ENCODE measurements at regions not wholly inside any gene's neighbourhood (a gene's known extent, or its start where the extent isn't known, plus 50 kb on each side); places are given as distances from the start of the nearest gene placed in this dataset.

GRCh38 chr20:48568520-48568919 is 259.3 kb downstream of the PREX1 start:
- TF ChIP-seq ZNF565 (CRISPR knock-in tag; conservative IDR thresholded peaks at IDR 0.05; ENCODE audit: low read depth) (no peak), CSDC2 (CRISPR knock-in tag; IDR thresholded peaks at IDR 0.05) (no peak), ZC3H10 (CRISPR knock-in tag; IDR thresholded peaks at IDR 0.05) (no peak), ZNF8 (CRISPR knock-in tag; IDR thresholded peaks at IDR 0.05) (no peak), TOX (CRISPR knock-in tag; IDR thresholded peaks at IDR 0.05; ENCODE audit: borderline replicate concordance) (no peak), GLIS3 (CRISPR knock-in tag; IDR thresholded peaks at IDR 0.05) (no peak), OSR1 (CRISPR knock-in tag; IDR thresholded peaks at IDR 0.05) (no peak)
- TF ChIP-seq, protein P1, sequence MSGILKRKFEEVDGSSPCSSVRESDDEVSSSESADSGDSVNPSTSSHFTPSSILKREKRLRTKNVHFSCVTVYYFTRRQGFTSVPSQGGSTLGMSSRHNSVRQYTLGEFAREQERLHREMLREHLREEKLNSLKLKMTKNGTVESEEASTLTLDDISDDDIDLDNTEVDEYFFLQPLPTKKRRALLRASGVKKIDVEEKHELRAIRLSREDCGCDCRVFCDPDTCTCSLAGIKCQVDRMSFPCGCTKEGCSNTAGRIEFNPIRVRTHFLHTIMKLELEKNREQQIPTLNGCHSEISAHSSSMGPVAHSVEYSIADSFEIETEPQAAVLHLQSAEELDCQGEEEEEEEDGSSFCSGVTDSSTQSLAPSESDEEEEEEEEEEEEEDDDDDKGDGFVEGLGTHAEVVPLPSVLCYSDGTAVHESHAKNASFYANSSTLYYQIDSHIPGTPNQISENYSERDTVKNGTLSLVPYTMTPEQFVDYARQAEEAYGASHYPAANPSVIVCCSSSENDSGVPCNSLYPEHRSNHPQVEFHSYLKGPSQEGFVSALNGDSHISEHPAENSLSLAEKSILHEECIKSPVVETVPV (CRISPR knock-in tag; IDR thresholded peaks at IDR 0.05): no peak
- TF ChIP-seq, protein P2, sequence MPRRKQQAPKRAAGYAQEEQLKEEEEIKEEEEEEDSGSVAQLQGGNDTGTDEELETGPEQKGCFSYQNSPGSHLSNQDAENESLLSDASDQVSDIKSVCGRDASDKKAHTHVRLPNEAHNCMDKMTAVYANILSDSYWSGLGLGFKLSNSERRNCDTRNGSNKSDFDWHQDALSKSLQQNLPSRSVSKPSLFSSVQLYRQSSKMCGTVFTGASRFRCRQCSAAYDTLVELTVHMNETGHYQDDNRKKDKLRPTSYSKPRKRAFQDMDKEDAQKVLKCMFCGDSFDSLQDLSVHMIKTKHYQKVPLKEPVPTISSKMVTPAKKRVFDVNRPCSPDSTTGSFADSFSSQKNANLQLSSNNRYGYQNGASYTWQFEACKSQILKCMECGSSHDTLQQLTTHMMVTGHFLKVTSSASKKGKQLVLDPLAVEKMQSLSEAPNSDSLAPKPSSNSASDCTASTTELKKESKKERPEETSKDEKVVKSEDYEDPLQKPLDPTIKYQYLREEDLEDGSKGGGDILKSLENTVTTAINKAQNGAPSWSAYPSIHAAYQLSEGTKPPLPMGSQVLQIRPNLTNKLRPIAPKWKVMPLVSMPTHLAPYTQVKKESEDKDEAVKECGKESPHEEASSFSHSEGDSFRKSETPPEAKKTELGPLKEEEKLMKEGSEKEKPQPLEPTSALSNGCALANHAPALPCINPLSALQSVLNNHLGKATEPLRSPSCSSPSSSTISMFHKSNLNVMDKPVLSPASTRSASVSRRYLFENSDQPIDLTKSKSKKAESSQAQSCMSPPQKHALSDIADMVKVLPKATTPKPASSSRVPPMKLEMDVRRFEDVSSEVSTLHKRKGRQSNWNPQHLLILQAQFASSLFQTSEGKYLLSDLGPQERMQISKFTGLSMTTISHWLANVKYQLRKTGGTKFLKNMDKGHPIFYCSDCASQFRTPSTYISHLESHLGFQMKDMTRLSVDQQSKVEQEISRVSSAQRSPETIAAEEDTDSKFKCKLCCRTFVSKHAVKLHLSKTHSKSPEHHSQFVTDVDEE (CRISPR knock-in tag; IDR thresholded peaks at IDR 0.05): no peak
- ATAC-seq: no peak

DNA sequence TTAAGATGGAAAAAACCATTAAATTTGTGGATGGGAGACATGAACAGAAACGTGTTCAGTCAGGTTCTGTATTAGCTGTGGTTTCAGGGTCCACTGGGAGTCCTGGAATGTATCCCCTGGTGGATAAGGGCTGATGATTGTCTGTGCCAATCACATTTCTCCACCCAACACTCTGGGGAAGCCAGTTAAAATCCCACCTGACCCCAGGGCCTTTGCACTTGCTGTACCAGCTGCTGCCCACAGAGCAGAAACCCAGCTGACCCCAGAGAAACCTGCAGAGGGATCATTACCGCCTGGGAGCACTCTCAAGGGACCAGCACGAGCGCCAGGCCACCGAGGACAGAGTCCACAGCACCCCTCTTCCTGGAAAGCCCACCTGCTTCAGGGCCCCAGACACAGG is 260.7 kb downstream of the PREX1 start:
- ATAC-seq: no peak
- TF ChIP-seq CSDC2 (CRISPR knock-in tag; IDR thresholded peaks at IDR 0.05) (no peak), POU6F1 (CRISPR knock-in tag; IDR thresholded peaks at IDR 0.05; ENCODE audit: borderline replicate concordance, low read depth) (no peak), BACH2 (CRISPR knock-in tag; IDR thresholded peaks at IDR 0.05; ENCODE audit: borderline replicate concordance) (no peak), ARNTL (CRISPR knock-in tag; IDR thresholded peaks at IDR 0.05; ENCODE audit: borderline replicate concordance, low read depth) (no peak), ZFP30 (CRISPR knock-in tag; IDR thresholded peaks at IDR 0.05) (no peak), PPARA (CRISPR knock-in tag; IDR thresholded peaks at IDR 0.05; ENCODE audit: borderline replicate concordance) (no peak), ZFP3 (CRISPR knock-in tag; IDR thresholded peaks at IDR 0.05) (no peak), OSR1 (CRISPR knock-in tag; IDR thresholded peaks at IDR 0.05) (no peak), TCF4 (CRISPR knock-in tag; IDR thresholded peaks at IDR 0.05; ENCODE audit: borderline replicate concordance) (no peak), CREB5 (CRISPR knock-in tag; IDR thresholded peaks at IDR 0.05; ENCODE audit: low read depth) (no peak), ZNF8 (CRISPR knock-in tag; IDR thresholded peaks at IDR 0.05) (no peak), ZC3H10 (CRISPR knock-in tag; IDR thresholded peaks at IDR 0.05) (no peak)
- TF ChIP-seq, protein P1 (CRISPR knock-in tag; IDR thresholded peaks at IDR 0.05): no peak
- TF ChIP-seq, protein P3, sequence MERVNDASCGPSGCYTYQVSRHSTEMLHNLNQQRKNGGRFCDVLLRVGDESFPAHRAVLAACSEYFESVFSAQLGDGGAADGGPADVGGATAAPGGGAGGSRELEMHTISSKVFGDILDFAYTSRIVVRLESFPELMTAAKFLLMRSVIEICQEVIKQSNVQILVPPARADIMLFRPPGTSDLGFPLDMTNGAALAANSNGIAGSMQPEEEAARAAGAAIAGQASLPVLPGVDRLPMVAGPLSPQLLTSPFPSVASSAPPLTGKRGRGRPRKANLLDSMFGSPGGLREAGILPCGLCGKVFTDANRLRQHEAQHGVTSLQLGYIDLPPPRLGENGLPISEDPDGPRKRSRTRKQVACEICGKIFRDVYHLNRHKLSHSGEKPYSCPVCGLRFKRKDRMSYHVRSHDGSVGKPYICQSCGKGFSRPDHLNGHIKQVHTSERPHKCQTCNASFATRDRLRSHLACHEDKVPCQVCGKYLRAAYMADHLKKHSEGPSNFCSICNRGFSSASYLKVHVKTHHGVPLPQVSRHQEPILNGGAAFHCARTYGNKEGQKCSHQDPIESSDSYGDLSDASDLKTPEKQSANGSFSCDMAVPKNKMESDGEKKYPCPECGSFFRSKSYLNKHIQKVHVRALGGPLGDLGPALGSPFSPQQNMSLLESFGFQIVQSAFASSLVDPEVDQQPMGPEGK (CRISPR knock-in tag; IDR thresholded peaks at IDR 0.05; ENCODE audit: borderline replicate concordance): no peak

DNA sequence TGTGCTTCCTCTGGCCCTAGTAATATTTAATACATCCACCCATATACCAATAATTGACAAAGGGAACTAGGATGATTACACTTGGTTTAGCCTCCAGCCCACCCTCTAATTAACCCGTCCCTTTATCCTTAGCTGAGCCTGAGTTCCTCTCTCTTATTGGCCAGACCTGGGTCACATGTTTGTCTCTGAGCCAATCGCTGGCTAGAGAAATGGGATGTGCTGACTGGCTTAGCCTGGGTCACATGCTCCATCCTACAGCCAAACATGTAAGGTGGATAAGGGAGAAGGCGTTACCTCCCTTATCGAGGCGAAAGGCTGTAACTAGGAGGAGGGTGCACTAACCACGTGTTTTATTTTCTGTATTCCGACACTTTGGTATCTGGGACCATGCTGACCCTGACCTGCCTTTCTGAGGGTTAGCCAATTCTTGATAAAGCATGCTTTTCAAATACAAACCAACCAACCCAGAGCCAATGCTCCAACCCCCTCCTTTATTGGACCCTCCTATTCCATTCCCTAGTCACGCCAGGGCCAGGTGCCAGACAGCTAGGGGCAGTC is 262.7 kb downstream of the PREX1 start:
- ATAC-seq: no peak
- TF ChIP-seq SNAI2 (CRISPR knock-in tag; IDR thresholded peaks at IDR 0.05) (no peak), OSR1 (CRISPR knock-in tag; IDR thresholded peaks at IDR 0.05) (no peak), ARNTL (CRISPR knock-in tag; IDR thresholded peaks at IDR 0.05; ENCODE audit: borderline replicate concordance, low read depth) (no peak), POU6F1 (CRISPR knock-in tag; IDR thresholded peaks at IDR 0.05; ENCODE audit: borderline replicate concordance, low read depth) (no peak), ZC3H10 (CRISPR knock-in tag; IDR thresholded peaks at IDR 0.05) (no peak), ZNF8 (CRISPR knock-in tag; IDR thresholded peaks at IDR 0.05) (no peak), ISL1 (CRISPR knock-in tag; IDR thresholded peaks at IDR 0.05) (no peak), TCF4 (CRISPR knock-in tag; IDR thresholded peaks at IDR 0.05; ENCODE audit: borderline replicate concordance) (no peak)

Measured in SK-N-SH treated with all-trans-retinoic acid at 6 μM for 48 hours (cell line).